ENCODE measurements at regions not wholly inside any gene's neighbourhood (a gene's known extent, or its start where the extent isn't known, plus 50 kb on each side); places are given as distances from the start of the nearest gene placed in this dataset.
"Not testable (repeated sequence)": the region's sequence is repeated elsewhere in the genome, so short reads cannot be mapped to it uniquely, and the experiment has no call there.

DNA sequence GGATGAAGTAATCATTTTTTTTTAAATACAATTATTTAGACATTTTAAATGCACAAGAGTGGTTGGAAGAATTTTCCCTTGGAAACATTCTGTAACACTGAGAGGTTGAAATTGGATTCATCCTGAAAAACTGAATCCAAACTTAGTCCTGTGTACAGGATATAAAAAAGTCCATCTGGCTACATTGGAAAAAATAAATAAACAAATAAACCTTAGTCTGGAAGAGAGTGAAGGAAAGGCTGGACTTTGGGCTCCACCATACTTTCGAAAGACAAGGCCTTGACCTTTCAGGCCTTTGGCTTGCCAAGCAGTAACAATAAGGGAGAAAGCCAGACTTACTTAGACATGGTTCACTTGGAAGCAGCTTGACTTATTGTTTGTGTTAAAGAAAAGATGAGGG, 664.3 kb downstream of the TENT5A start:
- no peak for DNase-seq

DNA sequence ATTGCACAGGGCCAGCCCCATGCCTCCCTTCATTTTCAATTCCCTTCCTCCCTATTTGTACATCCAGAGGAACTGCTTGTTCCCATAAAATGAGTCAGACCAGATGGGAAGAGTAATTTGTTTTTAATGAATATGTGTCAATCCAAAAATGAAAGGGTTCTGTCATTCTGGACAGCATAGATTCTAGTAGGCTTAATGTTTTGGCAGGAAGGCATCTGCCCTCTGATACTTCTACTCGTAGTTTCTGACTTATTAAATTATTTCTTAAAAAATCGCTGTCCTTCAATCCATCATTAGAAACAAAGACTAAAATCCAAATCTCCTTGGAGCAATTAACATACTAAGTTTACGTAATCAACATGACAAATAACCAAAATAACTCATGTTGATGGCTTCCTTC, 665.5 kb downstream of the TENT5A start:
- no peak for DNase-seq

DNA sequence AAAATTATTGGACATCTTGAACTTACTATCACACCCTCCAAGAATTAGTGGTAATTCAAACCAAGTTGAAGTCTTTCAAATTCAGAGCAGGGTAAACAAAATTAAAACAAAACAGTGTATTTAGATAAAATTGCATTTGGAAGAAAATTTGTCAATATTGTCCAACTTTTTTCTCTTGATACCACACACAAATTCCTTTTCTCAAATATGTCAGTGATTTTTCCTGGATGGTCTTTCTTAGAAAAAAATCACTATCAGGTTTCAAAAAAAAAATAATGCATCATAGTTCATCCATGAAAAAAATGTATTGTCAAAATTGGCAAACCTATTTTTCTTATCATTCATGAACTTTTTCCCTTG, 667.1 kb downstream of the TENT5A start:
- DNase-seq = no peak

DNA sequence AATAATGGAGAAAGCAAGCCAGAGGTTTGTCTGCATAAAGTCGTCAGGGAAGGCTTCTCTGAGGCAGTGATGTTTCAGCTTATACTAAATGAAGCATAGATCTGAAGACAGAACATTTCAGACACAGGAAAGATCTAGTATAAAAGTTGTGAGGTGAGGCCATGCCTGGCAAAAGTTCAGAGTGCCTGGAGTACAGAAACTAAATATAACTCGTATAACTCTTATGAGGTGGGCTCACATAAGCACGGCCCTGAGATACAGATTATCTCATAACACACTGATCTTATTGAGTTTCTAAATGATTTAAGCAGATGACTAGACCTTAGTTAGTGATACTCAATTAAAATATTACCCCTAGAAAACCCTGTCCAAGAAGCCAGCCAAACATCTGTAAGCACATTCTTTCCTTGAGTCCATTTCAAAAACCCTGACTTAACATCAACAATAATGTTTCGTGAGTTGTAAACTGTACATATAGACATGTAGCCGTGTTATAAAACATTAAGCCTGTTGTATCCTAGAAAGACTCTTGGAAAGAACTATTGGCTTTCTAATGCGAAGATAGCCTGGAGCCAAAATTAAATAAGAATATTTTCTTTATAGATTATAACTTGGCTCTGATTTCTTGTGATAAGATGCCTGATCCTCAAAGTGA, 667.6 kb downstream of the TENT5A start:
- DNase-seq = no peak

DNA sequence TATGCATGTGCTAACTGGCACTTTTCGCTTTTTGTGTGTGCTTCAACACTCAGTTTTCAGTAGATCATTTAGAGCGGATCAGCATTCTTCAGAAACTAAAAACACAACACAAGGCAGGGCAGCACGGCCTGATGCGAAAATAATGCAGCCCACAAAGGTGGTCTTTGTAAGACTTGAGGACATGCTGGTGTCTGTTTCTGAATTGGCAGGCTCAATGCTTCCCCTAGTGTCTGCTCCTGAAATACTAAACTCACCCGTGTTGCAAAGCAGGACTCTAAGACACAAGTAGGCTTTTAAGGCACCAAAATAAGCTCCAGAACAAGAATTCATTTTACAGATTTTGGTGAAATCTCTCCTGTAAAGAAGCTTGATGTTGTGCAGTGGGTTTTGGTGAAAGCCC, 676.5 kb downstream of the TENT5A start:
- no peak for DNase-seq

DNA sequence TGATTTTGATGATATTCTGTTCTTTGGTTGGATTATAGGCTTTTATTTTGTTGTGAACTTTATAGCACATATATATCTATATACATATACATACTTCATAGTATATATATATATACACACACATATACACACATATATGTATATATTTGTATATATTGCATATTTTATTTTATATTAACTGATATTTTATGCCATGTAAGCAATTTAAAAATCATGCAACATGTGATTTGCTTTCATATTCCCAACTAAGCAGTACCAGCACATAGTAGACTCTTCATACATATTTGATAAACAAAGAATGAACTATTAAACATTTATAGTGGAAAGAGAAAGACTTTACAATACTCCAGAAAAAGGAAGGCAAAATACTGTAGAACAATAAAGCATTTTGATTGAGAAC, 679.2 kb downstream of the TENT5A start:
- DNase-seq = no peak

DNA sequence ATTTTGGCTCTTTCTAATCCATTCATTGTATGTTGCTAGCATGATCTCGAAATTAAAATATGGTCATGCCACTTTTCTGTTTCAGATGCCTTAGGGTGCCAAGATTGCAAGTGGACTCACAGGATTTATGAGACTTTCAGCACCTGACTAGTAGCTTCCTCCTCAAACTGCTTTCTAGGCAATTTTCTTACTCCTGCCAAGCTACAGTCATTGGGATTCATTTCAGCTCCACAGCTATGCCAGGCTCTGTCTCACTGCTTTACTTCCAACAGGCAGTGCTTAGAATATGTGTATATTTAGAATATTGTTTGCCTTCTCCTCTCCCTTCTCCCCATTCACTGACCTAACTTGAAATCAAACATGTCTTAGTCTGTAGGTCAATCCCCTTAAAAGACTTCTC, 681.4 kb downstream of the TENT5A start:
- DNase-seq = no peak

DNA sequence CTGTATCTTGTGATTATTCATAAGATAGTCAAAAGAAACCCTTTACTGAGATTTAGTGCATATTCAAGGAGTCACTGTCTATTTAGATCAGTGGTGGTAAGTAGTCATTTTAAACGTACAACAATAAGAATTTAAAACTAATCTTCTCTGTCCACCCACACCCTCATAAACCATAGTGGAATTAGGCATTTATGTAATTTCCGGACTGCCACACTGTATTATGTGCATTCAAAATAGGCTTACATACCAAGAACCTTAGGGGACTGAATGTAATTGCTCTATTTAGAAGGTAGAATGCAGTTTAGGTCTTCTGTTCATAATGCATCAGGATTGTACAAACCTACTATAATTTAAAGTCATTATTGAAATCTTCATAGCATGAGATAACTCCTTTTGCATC, 685.4 kb downstream of the TENT5A start:
- DNase-seq = no peak

DNA sequence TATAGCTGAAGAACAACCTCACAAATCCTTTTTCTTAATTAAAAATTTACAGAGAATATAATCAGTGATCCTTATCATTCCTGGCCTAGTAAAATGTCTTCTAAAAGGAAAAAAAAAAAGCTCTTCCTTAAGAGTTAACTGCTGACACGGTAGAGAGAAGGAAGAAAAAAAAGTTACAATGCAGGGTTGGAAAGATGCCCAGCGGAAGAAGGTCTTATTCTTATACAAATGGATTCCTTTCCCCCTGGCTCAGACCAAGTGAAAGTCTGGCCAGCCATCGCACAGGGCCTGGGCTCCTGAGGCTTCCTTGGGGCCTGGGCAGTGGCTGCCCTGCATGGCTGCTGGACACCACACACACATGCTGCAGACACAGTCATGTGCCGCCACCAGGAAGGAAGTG, 688.6 kb downstream of the TENT5A start:
- DNase-seq = no peak

DNA sequence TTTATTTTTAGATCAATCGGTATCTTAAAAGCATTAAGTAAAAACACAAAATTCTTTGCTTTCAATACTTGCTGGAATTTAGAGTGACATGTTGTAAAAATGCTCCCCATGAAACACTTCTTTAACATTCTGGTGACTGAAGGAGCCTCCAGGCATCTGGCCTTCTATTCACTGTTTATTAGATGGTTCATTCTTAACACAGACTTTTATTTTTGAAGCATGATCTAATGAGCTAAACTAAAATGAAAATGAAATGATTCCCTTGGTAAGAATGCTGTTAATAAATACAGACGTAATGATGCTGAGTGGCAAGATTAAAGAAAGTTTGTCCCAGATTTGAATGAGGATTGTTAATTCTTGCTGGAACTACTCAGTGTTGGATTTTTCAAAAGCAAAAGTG, 698.4 kb downstream of the TENT5A start:
- no peak for DNase-seq

DNA sequence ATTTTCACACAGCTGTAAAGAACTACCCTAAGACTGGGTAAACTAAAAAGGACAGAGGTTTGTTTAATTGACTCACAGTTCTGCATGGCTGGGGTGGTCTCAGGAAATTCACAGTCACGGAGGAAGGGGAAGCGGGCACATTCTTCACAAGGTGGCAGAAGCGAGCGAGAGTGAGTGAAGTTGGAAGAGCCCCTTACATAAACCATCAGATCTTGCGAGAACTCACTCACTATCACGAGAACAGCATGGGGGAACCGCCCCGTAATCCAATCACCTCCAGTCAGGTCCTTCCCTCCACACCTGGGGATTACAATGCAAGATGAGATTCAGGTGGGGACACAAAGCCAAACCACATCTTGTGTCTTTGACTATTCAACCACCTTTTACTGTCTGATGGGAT, 700.5 kb downstream of the TENT5A start:
- DNase-seq = no peak

DNA sequence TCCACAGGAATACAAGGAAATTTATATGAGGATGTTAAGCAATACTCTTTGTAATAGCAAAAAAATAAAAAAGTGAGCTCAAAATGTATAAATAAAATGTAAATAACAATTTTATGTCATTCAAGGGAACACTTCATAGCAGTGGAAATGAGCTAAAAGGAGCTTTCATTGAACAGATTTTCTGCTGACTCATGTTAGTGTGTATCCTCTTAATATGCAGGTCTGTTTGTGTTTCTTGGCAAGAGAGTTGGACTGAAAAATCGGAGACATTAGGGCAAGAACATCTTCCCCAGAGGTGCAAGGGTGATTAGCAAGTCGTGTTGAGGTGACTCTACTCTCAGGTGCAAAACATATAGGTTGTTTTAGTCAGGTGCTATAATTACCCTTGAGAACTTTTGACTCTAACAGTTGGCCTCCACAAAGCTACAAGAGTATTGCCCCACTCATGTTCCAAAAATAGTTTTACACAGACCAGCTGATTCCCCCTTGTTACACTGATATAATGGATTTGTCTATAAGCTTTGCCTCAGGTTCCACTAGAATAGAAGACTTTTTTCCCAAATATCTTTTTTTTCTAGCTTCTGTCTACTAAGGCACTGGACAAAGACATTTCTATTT, 702.9 kb downstream of the TENT5A start:
- DNase-seq = no peak

DNA sequence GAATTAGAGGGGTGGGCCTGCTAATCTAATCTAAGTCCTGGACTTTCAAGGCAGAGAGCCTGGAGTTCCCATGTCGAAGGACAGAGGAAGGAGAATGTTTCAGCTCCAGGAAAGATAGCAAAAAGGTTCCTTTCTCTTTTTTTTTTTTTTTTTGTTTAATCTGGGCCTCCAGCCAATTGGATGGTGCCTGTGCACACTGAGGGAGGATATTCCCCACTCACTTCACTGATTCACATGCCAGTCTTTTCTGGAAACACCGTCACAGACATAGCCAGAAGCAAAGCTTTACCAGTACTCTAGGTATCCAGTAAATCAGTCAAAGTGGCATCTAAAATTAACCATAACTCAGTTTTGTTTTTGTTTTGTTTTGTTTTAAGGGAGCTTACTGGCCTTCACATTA, 721.1 kb downstream of the TENT5A start:
- no peak for DNase-seq

DNA sequence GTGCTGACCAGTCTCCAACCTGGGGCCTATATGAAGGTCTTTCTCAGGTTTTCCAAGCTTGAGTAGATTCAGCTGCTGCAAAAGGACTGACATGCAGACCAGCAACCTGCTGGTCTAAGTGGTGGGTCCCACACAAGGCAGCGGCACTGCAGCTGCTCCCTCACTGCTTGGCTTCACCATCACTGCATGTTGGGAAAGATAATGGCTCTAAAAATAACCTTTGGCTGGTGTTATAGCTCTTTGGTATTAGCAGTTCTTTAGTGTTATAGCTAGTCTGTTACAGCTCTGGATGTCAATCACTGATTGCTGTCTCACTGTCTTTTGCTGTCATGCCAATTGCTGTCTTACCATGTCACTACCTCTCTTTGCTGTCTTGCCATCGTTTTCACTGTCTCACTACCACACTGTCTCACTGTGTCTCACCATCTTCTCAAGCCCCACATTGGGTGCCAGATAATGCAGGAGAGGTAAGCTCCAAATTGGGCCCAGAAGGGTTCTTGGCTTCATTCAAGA, 726.4 kb downstream of the TENT5A start:
- DNase-seq = no peak

DNA sequence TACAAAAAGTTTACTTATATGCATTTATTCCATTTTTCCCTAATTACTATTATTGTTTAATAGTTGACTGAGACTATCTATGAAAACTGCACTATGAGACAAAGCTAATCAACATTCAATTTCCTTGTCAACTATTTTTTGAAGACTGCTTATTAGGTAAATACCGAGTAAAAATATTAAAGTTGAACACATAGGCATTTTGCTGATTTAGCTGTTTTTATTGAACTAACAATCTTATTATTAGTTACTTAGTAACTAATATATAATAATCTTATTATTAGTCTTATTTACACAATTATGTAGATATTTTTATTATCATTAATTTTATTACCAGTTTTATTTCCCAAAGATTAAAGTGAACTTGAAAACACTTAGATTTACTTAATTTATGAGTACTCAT, 728.8 kb downstream of the TENT5A start:
- DNase-seq = no peak

DNA sequence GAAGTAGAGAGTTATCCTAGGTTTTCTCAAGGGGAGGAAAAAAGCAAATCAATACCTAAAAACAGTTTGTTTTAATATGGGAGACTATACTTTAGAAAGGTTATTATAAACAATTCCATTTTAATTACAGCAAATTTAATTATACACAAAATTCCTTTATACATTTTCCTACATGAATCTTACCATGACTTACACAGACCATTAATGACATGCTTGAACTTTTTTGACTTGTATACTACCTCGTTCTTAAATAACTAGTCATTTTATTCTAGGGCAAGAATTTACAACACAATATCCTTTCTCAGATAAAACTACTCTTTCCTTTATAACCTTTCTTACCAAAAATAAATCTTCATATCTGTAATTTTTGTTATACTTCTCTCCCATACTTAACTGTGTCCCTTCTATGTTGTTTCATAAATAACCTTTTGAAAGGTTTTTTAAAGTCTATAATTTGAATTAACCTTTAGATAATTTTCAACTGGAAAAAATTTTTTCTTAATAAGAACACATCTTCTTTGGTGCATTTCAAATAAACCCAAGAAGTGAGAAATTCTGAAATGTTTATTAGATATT, 729.4 kb downstream of the TENT5A start:
- DNase-seq = no peak

DNA sequence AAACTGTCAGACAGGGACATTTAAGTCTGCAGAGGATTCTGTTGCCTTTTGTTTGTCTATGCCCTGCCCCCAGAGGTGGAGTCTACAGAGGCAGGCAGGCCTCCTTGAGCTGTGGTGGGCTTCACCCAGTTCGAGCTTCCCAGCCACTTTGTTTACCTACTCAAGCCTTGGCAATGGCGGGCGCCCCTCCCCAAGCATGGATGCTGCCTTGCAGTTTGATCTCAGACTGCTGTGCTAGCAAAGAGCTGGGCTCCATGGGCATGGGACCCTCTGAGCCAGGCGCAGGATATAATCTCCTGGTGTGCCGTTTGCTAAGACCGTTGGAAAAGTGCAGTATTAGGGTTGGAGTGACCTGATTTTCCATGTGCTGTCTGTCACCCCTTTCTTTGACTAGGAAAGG, 734.9 kb downstream of the TENT5A start:
- DNase-seq = not testable (repeated sequence)

DNA sequence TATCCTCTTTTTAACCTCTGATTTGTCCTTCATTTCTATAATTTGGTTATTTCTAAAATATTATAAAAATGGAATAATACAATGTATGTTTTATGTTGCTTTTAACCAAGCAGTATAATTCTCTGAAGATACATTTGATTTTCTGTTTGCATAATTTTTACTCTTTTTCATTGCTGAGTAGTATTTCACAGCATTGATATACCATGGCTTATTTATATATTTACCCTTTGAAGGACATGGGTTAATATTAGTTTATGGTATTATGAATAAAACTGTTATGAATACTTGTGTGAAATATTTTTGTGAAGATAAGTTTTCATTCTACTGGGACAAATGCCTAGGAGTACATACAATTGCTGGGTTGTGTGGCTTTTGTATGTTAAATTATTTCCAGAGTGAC, 748.6 kb downstream of the TENT5A start:
- no peak for DNase-seq

DNA sequence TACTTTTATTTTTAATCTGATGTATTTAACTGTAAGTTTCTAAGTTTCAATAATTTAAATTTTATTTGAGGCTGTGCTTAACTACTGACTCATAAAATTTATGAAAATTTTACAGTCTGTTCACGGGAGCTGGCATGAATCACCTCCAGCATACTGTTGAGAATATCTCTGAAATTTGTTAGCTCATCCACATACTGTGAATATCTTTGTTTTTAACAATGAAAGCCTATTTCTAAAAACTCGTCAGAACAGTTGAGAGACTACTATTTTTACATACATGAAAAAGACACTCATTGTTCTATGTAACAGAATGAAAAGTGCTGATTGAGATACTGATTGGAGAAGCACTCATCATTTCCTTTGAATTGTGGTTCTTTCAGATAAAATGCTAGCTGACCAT, 749.3 kb downstream of the TENT5A start:
- no peak for DNase-seq

DNA sequence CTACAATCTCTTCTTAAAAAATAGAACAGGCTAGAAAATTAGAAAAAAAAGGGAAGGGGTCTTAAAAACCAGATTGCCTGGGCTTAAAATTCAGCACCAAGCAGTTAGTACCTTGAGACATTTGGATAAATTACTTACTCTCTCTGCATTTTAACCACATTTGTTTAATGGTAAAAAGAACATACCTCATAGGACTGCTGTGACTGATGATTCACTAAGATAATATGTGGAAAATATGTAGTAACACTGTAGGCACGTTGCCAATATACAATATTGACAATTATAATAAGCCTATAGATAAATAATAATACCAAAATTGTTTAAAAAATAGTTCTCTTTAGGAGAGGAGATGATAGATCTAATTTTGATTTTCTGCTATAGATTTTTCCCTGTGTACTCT, 750.4 kb downstream of the TENT5A start:
- no peak for DNase-seq

DNA sequence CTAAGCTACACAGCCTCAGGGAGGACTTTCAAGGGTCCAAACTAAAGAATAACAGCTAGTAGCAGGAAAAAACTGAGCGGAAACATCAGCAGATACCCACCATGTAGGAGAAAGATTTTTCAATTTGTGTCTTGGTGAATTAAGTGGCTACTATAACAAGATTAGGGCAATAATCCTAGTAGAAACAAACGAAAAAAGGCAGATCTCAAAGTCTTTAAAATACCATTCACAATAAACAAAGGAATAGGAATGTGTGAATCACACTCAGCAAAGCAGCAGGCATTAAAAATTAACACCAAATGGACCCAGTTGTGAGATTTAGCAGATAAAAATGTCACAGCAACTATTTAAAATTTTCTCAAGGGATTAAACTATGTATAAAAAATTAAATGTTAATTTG, 761.2 kb downstream of the TENT5A start:
- DNase-seq = no peak

DNA sequence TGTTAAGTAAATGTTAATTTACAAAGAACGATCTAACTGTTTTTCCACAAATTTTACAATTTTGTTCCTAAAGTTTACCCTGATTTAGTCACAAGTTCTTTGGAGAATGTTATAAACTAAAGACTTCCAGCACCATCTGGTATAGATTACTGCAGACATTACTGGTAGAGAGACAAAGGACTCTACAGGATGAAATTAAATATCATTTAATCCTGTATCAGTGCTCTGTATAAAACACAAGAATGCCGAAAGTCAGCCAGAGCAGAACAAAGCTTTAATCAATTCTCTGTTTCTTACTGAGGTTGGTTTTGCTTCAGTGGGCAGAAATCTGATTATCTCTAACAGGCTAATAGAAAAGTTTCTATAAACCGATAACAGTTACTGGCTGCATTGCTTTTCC, 763.6 kb downstream of the TENT5A start:
- no peak for DNase-seq

DNA sequence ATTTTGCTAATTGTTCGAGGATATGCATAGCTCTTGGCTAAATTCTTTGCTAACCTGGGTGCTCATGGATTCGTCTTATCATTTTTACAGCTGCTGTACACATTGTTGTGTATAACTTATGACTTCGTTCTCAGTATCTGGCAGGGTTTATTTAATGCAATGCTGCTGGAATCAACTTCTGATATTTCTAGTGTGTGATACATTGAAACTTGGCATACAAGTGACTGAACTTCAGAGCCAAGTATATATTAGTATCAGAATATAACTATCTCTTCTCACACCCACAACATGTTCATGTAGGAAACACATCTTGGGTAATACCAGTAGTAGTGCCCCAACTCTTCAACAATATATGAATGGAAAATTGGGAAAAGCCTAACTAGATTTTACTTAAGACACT, 764.2 kb downstream of the TENT5A start:
- DNase-seq = no peak

DNA sequence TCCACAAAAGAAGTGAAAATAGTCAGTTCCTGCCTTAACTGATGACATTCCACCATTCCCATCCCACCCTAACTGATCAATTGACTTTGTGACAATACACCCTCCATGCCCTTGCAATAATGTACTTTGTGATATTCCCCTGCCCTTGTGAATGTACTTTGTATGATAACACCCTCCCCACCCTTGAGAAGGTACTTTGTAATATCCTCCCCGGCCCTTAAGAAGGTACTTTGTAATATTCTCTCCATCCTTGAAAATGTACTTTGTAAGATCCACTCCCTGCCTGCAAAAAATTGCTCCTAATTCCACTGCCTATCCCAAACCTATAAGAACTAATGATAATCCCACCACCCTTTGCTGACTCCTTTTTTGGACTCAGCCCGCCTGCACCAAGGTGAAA, 771.3 kb downstream of the TENT5A start:
- DNase-seq = not testable (repeated sequence)

DNA sequence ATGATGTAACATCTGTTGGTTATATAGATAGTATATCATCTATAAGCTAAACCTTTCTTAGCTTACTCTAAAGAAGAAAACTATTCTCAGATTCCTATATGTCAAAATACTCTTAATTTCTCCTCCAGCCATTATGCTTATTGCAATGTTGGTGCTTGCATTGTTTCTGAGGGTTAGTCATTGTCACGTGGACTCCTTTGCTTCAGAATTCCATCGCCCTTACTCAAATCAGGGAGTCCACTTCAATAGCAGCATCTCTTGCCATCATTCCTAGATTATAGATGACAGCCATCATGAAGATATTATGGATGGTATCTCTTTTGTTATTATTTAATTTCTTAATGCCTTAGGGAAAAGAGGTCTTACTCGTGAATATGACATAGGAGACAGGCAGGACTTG, 776.1 kb downstream of the TENT5A start:
- no peak for DNase-seq

Data from CD4-positive, alpha-beta T cell treated with Interleukin-10 for 1 hour (primary cell).